H1 (cell line): ENCODE measurements at regions not wholly inside any gene's neighbourhood (a gene's known extent, or its start where the extent isn't known, plus 50 kb on each side); places are given as distances from the start of the nearest gene placed in this dataset.

ENCODE experiments used
- CTCF ChIA-PET: fragments of 300-600 bp; sonication (Branson Sonifier 250); formaldehyde crosslinking; loops from one replicate; lab custom pipeline; 2021; ENCODE audit not compliant: partially characterized antibody; lab: Charles Lee
- POLR2A ChIA-PET: fragments of 300-600 bp; sonication (Branson Sonifier 250); formaldehyde crosslinking; loops from one replicate; lab custom pipeline; 2021; ENCODE audit warnings: inconsistent platforms; ENCODE audit not compliant: partially characterized antibody; lab: Charles Lee
- DNase-seq, 2 experiments: peaks; one replicate each; pipeline versions ENCODE4 v3.0.0 to v3.0.0-alpha.2; 2010 to 2022; ENCODE audit warnings: low spot score in 2 of 2, low read depth in 1 of 2, mixed read lengths in 1 of 2
- FAIRE-seq: peaks from 2 replicates; lab custom pipeline; 2011; peaks lifted over from hg19 to GRCh38; lab: Jason Lieb, UNC
- H2AFZ ChIP-seq: 2 replicates; pipeline ENCODE4 v1.8.1; 2012; ENCODE audit warnings: low read length, inconsistent platforms
- H2AK5ac ChIP-seq: 2 replicates; pipeline ENCODE4 v1.6.1; 2013; ENCODE audit warnings: low read depth, low read length
- H2BK120ac ChIP-seq: replicated peaks from 2 replicates; pipeline ENCODE3; 2013; ENCODE audit warnings: low read depth, low read length, inconsistent platforms
- H2BK12ac ChIP-seq: 2 replicates; pipeline ENCODE4 v1.6.1; 2013; ENCODE audit warnings: low read depth, low read length
- H2BK15ac ChIP-seq: 2 replicates; pipeline ENCODE4 v1.6.1; 2013; ENCODE audit warnings: low read length
- H2BK20ac ChIP-seq: 2 replicates; pipeline ENCODE4 v1.6.1; 2013; ENCODE audit warnings: low read length
- H2BK5ac ChIP-seq: 2 replicates; pipeline ENCODE4 v1.6.1; 2013; ENCODE audit warnings: low read depth, low read length
- H3K14ac ChIP-seq: 2 replicates; pipeline ENCODE4 v1.6.1; 2013; ENCODE audit warnings: inconsistent platforms; ENCODE audit not compliant: insufficient read length
- H3K18ac ChIP-seq: 2 replicates; pipeline ENCODE4 v1.6.1; 2013; ENCODE audit warnings: low read length; ENCODE audit errors: extremely low read depth
- H3K23ac ChIP-seq: 2 replicates; pipeline ENCODE4 v1.6.1; 2013; ENCODE audit warnings: inconsistent platforms; ENCODE audit not compliant: insufficient read length
- H3K23me2 ChIP-seq: 2 replicates; pipeline ENCODE4 v1.6.1; 2013; ENCODE audit warnings: low read depth, low read length
- H3K27ac ChIP-seq: 2 replicates; pipeline ENCODE4 v1.6.1; 2011; ENCODE audit warnings: low read depth, low read length, inconsistent platforms
- H3K27me3 ChIP-seq, 4 experiments: replicated peaks in 1 of 4; 1 replicate in 1 of 4; 2 replicates in 3 of 4; pipeline versions ENCODE4 v1.6.1 to v1.8.1; 2011 to 2013; ENCODE audit warnings: low read length in 3 of 4, mild to moderate bottlenecking in 3 of 4, inconsistent platforms in 2 of 4, mixed read lengths in 2 of 4, moderate library complexity in 1 of 4; ENCODE audit not compliant: control insufficient read depth in 3 of 4, insufficient read depth in 3 of 4; ENCODE audit errors: extremely low read depth in 1 of 4
- H3K36me3 ChIP-seq, 4 experiments: 2 replicates each; pipeline versions ENCODE4 v1.6.1 to v1.8.1; 2011 to 2013; ENCODE audit warnings: mild to moderate bottlenecking in 4 of 4, low read length in 3 of 4, moderate library complexity in 2 of 4, control low read depth in 1 of 4, inconsistent platforms in 1 of 4; ENCODE audit not compliant: insufficient read depth in 4 of 4, control insufficient read depth in 2 of 4
- H3K4ac ChIP-seq: replicated peaks from 2 replicates; pipeline ENCODE3; 2013; ENCODE audit warnings: low read length, low read depth, mixed read lengths, inconsistent platforms; ENCODE audit not compliant: insufficient read length
- H3K4me1 ChIP-seq, 4 experiments: replicated peaks in 1 of 4; 1 replicate in 1 of 4; 2 replicates in 3 of 4; pipeline versions ENCODE4 v1.6.1 to v1.8.1; 2011 to 2013; ENCODE audit warnings: low read length in 3 of 4, inconsistent platforms in 2 of 4, mixed read lengths in 1 of 4; ENCODE audit not compliant: insufficient read depth in 4 of 4, control insufficient read depth in 3 of 4
- H3K4me2 ChIP-seq, 2 experiments: 2 replicates each; pipeline versions ENCODE4 v1.6.1 to v1.8.1; 2011 to 2013; ENCODE audit warnings: low read depth in 2 of 2, low read length in 2 of 2, control low read depth in 1 of 2, inconsistent platforms in 1 of 2, mild to moderate bottlenecking in 1 of 2; ENCODE audit not compliant: insufficient read depth in 1 of 2
- H3K4me3 ChIP-seq, 4 experiments: fragments of 200-600, 300-600 bp in 1 of 4; sonication (generic), shearing (Covaris generic), sonication (Bioruptor Twin) in 1 of 4; 2 replicates each; pipeline versions ENCODE4 v1.5.1 to v1.8.1; 2011 to 2016; ENCODE audit warnings: low read length in 4 of 4, low read depth in 3 of 4, control low read depth in 2 of 4, inconsistent platforms in 2 of 4, mild to moderate bottlenecking in 2 of 4, mixed read lengths in 1 of 4, moderate library complexity in 1 of 4; ENCODE audit not compliant: insufficient read depth in 2 of 4; ENCODE audit errors: extremely low read depth in 1 of 4
- H3K56ac ChIP-seq: replicated peaks from 2 replicates; pipeline ENCODE3; 2013; ENCODE audit warnings: low read depth, mild to moderate bottlenecking, mixed read lengths, low read length, inconsistent platforms; ENCODE audit not compliant: insufficient read length
- H3K79me1 ChIP-seq: 2 replicates; pipeline ENCODE4 v1.6.1; 2013; ENCODE audit warnings: low read depth, low read length, control low read depth
- H3K79me2 ChIP-seq, 2 experiments: 2 replicates each; pipeline versions ENCODE4 v1.6.1 to v1.8.1; 2012 to 2013; ENCODE audit warnings: low read length in 2 of 2, mild to moderate bottlenecking in 2 of 2, inconsistent platforms in 1 of 2; ENCODE audit not compliant: insufficient read depth in 2 of 2, control insufficient read depth in 1 of 2
- H3K9ac ChIP-seq, 4 experiments: replicated peaks in 1 of 4; 1 replicate in 1 of 4; 2 replicates in 3 of 4; pipeline versions ENCODE4 v1.6.1 to v1.8.1; 2011 to 2013; ENCODE audit warnings: low read depth in 3 of 4, low read length in 3 of 4, control low read depth in 2 of 4, mild to moderate bottlenecking in 2 of 4, moderate library complexity in 2 of 4, inconsistent platforms in 1 of 4; ENCODE audit errors: extremely low read depth in 1 of 4
- H3K9me3 ChIP-seq, 2 experiments: 2 replicates each; pipeline versions ENCODE4 v1.6.1 to v1.8.1; 2012 to 2013; ENCODE audit warnings: mild to moderate bottlenecking in 2 of 2, moderate library complexity in 2 of 2, control low read depth in 1 of 2, inconsistent platforms in 1 of 2, low read depth in 1 of 2, low read length in 1 of 2, mixed read lengths in 1 of 2; ENCODE audit not compliant: insufficient read depth in 2 of 2
- H4K20me1 ChIP-seq, 2 experiments: replicated peaks in 1 of 2; 2 replicates each; pipeline versions ENCODE3 to v1.8.1; 2011 to 2013; ENCODE audit warnings: inconsistent platforms in 2 of 2, low read length in 2 of 2, mild to moderate bottlenecking in 1 of 2; ENCODE audit not compliant: insufficient read depth in 2 of 2, control insufficient read depth in 1 of 2
- H4K5ac ChIP-seq: 2 replicates; pipeline ENCODE4 v1.6.1; 2013; ENCODE audit warnings: low read length, low read depth, mixed read lengths, inconsistent platforms; ENCODE audit not compliant: insufficient read length
- H4K8ac ChIP-seq: 2 replicates; pipeline ENCODE4 v1.8.0; 2013; ENCODE audit warnings: mild to moderate bottlenecking, moderate library complexity, low read length, inconsistent platforms; ENCODE audit not compliant: insufficient read depth; ENCODE audit errors: extremely low read depth
- H4K91ac ChIP-seq: replicated peaks from 2 replicates; pipeline ENCODE3; 2013; ENCODE audit warnings: low read length, mixed read lengths, inconsistent platforms; ENCODE audit not compliant: insufficient read length
- BACH1 ChIP-seq: IDR thresholded peaks from 2 replicates; pipeline ENCODE4 v1.6.1; 2012; ENCODE audit warnings: low read length, improper control_type of control experiment
- EP300 ChIP-seq, 2 experiments: IDR thresholded peaks; 1 replicate in 1 of 2; 2 replicates in 1 of 2; pipeline ENCODE4 v1.6.1; 2011 to 2012; ENCODE audit warnings: low read depth in 2 of 2, low read length in 2 of 2, mild to moderate bottlenecking in 2 of 2, borderline replicate concordance in 1 of 2, inconsistent platforms in 1 of 2, moderate library complexity in 1 of 2
- GTF2F1 ChIP-seq: IDR thresholded peaks from 2 replicates; pipeline ENCODE4 v1.6.1; 2012; ENCODE audit warnings: low read depth, low read length, improper control_type of control experiment, borderline replicate concordance
- HDAC2 ChIP-seq, 2 experiments: fragments of 300-600 bp in 1 of 2; sonication (generic) in 1 of 2; IDR thresholded peaks; 2 replicates each; pipeline ENCODE4 v1.6.1; 2011 to 2012; ENCODE audit warnings: low read depth in 2 of 2, low read length in 2 of 2, mild to moderate bottlenecking in 2 of 2, moderate library complexity in 2 of 2, borderline replicate concordance in 1 of 2, inconsistent platforms in 1 of 2
- JUND ChIP-seq: IDR thresholded peaks from 2 replicates; pipeline ENCODE4 v1.6.1; 2011; ENCODE audit warnings: mild to moderate bottlenecking, improper control_type of control experiment, low read length
- POU5F1 ChIP-seq: IDR thresholded peaks from 2 replicates; pipeline ENCODE4 v1.6.1; 2011; ENCODE audit warnings: low read depth, mild to moderate bottlenecking, low read length, moderate library complexity
- RAD21 ChIP-seq, 2 experiments: IDR thresholded peaks in 1 of 2; conservative IDR thresholded peaks in 1 of 2; 2 replicates each; pipeline ENCODE4 v1.6.1; 2011; ENCODE audit warnings: low read depth in 2 of 2, low read length in 2 of 2, improper control_type of control experiment in 1 of 2, inconsistent platforms in 1 of 2, mild to moderate bottlenecking in 1 of 2, moderate library complexity in 1 of 2
- SAP30 ChIP-seq: fragments of 300-600 bp; sonication (generic); IDR thresholded peaks from 2 replicates; pipeline ENCODE4 v1.7.1; 2012; ENCODE audit warnings: low read length, moderate library complexity, mild to moderate bottlenecking, inconsistent platforms; ENCODE audit not compliant: insufficient read depth, insufficient replicate concordance
- SIRT6 ChIP-seq: IDR thresholded peaks from one replicate; pipeline ENCODE4 v1.7.1; 2012; ENCODE audit warnings: low read length, inconsistent platforms
- TAF7 ChIP-seq: optimal IDR thresholded peaks from 2 replicates; pipeline ENCODE3; 2011; ENCODE audit warnings: low read depth, mild to moderate bottlenecking, inconsistent platforms, low read length, moderate library complexity, borderline replicate concordance
- YY1 ChIP-seq: IDR thresholded peaks from 2 replicates; pipeline ENCODE4 v1.6.1; 2011; ENCODE audit warnings: low read depth, mild to moderate bottlenecking, low read length
- WGBS, 2 experiments: shearing (Covaris generic) in 1 of 2; methylation state at CpG; one replicate each; pipeline versions ENCODE4 v1.1.6 to v1.1.7; 2013 to 2015; ENCODE audit warnings: low lambda C conversion rate in 2 of 2, mixed read lengths in 2 of 2, inconsistent platforms in 1 of 2, low coverage in 1 of 2, missing lambda C conversion rate in 1 of 2; ENCODE audit not compliant: insufficient replicate concordance in 2 of 2, insufficient coverage in 1 of 2, insufficient read length in 1 of 2; ENCODE audit errors: extremely low coverage in 1 of 2, missing lambda C conversion rate in 1 of 2; 5-methylcytosine and 5-hydroxymethylcytosine counted together
- TF ChIP-seq, protein P1 (sequence below): IDR thresholded peaks from 2 replicates; pipeline ENCODE4 v1.6.1; 2012; ENCODE audit warnings: low read length, inconsistent platforms

DNA sequence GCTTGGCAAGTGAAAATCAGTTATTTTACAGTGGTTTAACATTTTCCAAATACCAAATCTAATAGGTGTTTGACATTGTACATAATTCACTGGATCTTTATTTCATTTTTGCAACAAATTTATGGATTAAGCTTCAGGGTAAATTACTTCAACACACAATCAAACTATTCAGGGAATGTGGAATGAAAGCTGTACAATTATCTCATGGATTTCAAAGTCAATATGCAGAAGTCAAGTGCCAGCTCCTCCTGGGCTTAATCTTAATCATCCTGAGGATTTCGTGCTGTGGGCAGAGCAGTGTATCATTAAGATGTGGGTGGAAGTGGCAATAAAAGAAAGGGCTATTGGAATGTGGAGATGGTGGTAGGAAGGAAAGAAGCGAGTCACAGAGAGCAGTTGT, 548.8 kb downstream of the COL12A1 start:
- Histone ChIP-seq H3K4me3 (no peak overlapping the region), H2AK5ac (no peak overlapping the region), H2BK5ac (no peak overlapping the region), H3K36me3 (no peaks in the 10 kb centered on the region), H3K23ac (no peak overlapping the region), H3K4me1 (no peaks in the 10 kb centered on the region), H3K79me2 (no peaks in the 10 kb centered on the region), H4K5ac (no peak overlapping the region), H3K18ac (no peak overlapping the region), H2BK120ac (no peak overlapping the region), H4K20me1 (no peaks in the 10 kb centered on the region), H2AFZ (no peak overlapping the region), H4K8ac (no peak overlapping the region), H3K4me2 (no peak overlapping the region), H3K27me3 (no peaks in the 10 kb centered on the region), H3K9ac (no peak overlapping the region), H3K4ac (no peak overlapping the region), H3K56ac (no peak overlapping the region), H2BK20ac (no peak overlapping the region), H3K14ac (no peak overlapping the region), H2BK15ac (no peak overlapping the region), H3K9me3 (peaks cover 7 to 11% of the 10 kb centered on the region in 2 experiments; a peak in 2 of 4 replicates), H3K79me1 (no peaks in the 10 kb centered on the region), H3K27ac (no peak overlapping the region), H2BK12ac (no peak overlapping the region), H3K23me2 (no peaks in the 10 kb centered on the region), H4K91ac (no peak overlapping the region)
- WGBS, 2 experiments: 87% methylated on average over 2 of the region's 2 CpGs; no CpG with 5 or more reads in 1 of the 2 experiments
- DNase-seq (no peak), FAIRE-seq (no peak)
- ChIA-PET POLR2A (no interaction called here), CTCF (no interaction called here)
- TF ChIP-seq YY1: no peak
- no peak for TF ChIP-seq RAD21 (IDR thresholded peaks at IDR 0.05 in 1 of 2, conservative IDR thresholded peaks at IDR 0.05 in 1 of 2; ENCODE audit: low read depth in 2 of 2, low read length in 2 of 2)
- no peak for TF ChIP-seq HDAC2 (IDR thresholded peaks at IDR 0.05; ENCODE audit: borderline replicate concordance in 1 of 2, low read depth in 2 of 2, low read length in 2 of 2)
- no peak for TF ChIP-seq EP300 (IDR thresholded peaks at IDR 0.05; ENCODE audit: borderline replicate concordance in 1 of 2, low read depth in 2 of 2, low read length in 2 of 2)
- TF ChIP-seq, protein P1, sequence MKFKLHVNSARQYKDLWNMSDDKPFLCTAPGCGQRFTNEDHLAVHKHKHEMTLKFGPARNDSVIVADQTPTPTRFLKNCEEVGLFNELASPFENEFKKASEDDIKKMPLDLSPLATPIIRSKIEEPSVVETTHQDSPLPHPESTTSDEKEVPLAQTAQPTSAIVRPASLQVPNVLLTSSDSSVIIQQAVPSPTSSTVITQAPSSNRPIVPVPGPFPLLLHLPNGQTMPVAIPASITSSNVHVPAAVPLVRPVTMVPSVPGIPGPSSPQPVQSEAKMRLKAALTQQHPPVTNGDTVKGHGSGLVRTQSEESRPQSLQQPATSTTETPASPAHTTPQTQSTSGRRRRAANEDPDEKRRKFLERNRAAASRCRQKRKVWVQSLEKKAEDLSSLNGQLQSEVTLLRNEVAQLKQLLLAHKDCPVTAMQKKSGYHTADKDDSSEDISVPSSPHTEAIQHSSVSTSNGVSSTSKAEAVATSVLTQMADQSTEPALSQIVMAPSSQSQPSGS: no peak
- TF ChIP-seq POU5F1: no peak
- TF ChIP-seq SIRT6: no peak
- no peak for TF ChIP-seq TAF7
- TF ChIP-seq GTF2F1: no peak
- TF ChIP-seq BACH1: no peak
- TF ChIP-seq SAP30: no peak
- no peak for TF ChIP-seq JUND
